MM.1S (cell line): ENCODE measurements at regions not wholly inside any gene's neighbourhood (a gene's known extent, or its start where the extent isn't known, plus 50 kb on each side); places are given as distances from the start of the nearest gene placed in this dataset.

Experiments used
- CTCF ChIP-seq: fragments of 300-600 bp; sonication (generic); IDR thresholded peaks from 2 replicates; pipeline ENCODE4 v1.5.1; 2016; ENCODE audit warnings: antibody characterized with exemption, low read length, mixed read lengths
- EZH2 ChIP-seq: fragments of 300-600 bp; sonication (generic); optimal IDR thresholded peaks from 2 replicates; pipeline ENCODE3; 2017; ENCODE audit warnings: low read depth, mild to moderate bottlenecking, antibody characterized with exemption, low read length, mixed read lengths
- EZH2phosphoT487 ChIP-seq: fragments of 300-600 bp; sonication (generic); IDR thresholded peaks from 2 replicates; pipeline ENCODE4 v1.6.1; 2018; ENCODE audit warnings: antibody characterized with exemption, low read length

- no peak for TF ChIP-seq CTCF
- no peak for TF ChIP-seq EZH2phosphoT487
- TF ChIP-seq EZH2, result no peak
Measured at GRCh38 chr5:53364061-53364460, 116.4 kb upstream of the FST start.
